ENCODE measurements at regions not wholly inside any gene's neighbourhood (a gene's known extent, or its start where the extent isn't known, plus 50 kb on each side); places are given as distances from the start of the nearest gene placed in this dataset.

DNA sequence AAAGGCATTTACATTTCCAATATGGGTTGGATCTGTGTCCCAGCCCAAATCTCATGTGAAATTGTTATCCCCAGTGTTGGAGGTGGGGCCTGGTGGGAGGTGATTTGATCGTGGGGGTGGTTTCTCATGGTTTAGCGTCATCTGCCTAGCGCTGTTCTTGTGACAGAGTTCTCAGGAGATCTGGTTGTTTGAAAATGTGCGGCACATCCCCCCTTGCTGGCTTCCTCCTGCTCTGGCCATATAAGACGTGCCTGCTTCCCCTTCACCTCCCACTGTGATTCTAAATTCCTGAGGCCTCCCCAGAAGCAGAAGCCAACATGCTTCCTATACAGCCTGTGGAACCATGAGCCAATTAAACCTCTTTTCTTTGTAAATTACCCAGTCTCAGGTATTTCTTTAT lies 126.2 kb upstream of the FNDC3A start:
- Histone ChIP-seq H3K79me2 (no peaks in the 10 kb centered on the region), H3K36me3 (ENCODE audit: control insufficient read depth, insufficient read depth, low read length) (no peaks in the 10 kb centered on the region), H3K27ac (no peak overlapping the region)

DNA sequence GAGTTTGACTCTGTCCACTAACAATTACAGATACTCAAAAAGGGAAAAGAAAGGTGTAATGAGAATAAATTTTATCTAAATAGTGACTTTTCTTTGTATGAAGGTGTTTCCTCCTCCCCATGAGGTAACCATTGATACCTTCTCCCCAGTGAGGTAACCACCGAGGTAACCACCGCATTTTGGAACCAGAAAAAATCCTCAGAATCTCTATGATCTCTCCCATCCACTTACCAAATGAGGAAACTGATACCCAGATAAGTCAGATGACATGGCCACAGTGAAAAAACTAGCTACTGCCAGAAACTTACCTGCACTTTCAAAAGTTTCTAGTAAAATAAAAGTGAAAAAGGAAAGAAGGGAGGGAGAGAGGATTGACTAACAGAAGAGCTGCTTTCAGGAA lies 124.0 kb upstream of the FNDC3A start:
- no peaks in the 10 kb centered on the region for H3K9me3 ChIP-seq (ENCODE audit: control insufficient read depth, low read length)
- no peak overlapping the region for H3K4me2 ChIP-seq (ENCODE audit: low read length)
- H3K36me3 ChIP-seq (ENCODE audit: control insufficient read depth, insufficient read depth, low read length), result no peaks in the 10 kb centered on the region
- H3K4me1 ChIP-seq, result no peaks in the 10 kb centered on the region
- H3K27ac ChIP-seq, result no peak overlapping the region
- no peak overlapping the region for H3K4me3 ChIP-seq (ENCODE audit: low read depth, low read length)
- TF ChIP-seq CTCF (IDR thresholded peaks at IDR 0.05), result no peak
- no peaks in the 10 kb centered on the region for H3K27me3 ChIP-seq (ENCODE audit: control insufficient read depth, insufficient read depth, low read length)
- H3K79me2 ChIP-seq, result no peaks in the 10 kb centered on the region
- no peak overlapping the region for H2AFZ ChIP-seq
- H3K9ac ChIP-seq, result no peak overlapping the region

More for the DNA sequence above, 126.2 kb upstream of the FNDC3A start:
- Histone ChIP-seq H2AFZ (no peak overlapping the region), H3K4me1 (no peaks in the 10 kb centered on the region), H3K9me3 (ENCODE audit: control insufficient read depth, low read length) (no peaks in the 10 kb centered on the region), H3K4me3 (ENCODE audit: low read depth, low read length) (no peak overlapping the region), H3K27me3 (ENCODE audit: control insufficient read depth, insufficient read depth, low read length) (no peaks in the 10 kb centered on the region), H3K4me2 (ENCODE audit: low read length) (no peak overlapping the region), H3K9ac (no peak overlapping the region)
- no peak for TF ChIP-seq CTCF (IDR thresholded peaks at IDR 0.05)

DNA sequence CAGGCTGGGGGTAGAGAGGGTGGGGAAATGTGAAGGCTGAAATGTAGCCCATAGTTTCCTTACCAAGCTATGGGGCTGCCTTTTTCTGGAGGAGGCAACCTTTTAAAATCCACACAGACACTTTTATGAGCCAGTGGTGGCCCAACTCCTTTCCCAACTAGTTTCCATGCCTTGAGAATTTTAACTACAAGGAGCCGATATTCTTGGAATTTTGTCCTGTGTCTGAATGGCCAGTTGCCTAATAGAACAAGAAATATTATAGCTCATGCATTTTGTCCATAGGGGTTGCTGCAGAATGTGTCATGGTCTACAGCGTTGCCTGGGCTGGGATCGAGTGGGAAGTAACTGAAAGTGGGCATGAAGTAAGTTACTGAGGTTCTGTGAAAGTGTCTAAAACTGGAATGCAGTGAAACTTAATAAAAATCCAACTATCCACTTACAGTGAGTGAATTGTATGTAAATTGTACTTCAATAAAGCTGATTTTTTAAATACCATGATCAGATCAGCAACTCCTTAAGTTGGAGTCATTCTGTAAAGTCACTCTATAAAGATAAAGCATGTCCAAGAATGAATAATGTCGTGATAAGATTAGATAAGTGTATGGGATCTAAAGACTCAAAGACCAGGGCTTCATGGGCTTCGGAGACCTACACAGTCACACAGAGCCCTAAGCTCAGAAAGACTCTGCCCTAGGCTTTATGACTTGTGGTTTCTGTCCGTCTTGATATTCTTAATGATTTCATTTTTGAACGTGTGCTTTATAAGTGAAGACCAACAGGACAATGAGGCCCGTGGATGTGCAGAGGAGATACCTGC lies 122.6 kb upstream of the FNDC3A start:
- no peaks in the 10 kb centered on the region for H3K79me2 ChIP-seq
- H3K27ac ChIP-seq, result no peak overlapping the region
- H3K4me1 ChIP-seq, result no peaks in the 10 kb centered on the region
- H3K9ac ChIP-seq, result no peak overlapping the region
- no peak for TF ChIP-seq CTCF (IDR thresholded peaks at IDR 0.05)
- H3K4me3 ChIP-seq (ENCODE audit: low read depth, low read length), result no peak overlapping the region
- H3K4me2 ChIP-seq (ENCODE audit: low read length), result no peak overlapping the region
- H3K36me3 ChIP-seq (ENCODE audit: control insufficient read depth, insufficient read depth, low read length), result no peaks in the 10 kb centered on the region
- no peaks in the 10 kb centered on the region for H3K27me3 ChIP-seq (ENCODE audit: control insufficient read depth, insufficient read depth, low read length)
- H2AFZ ChIP-seq, result no peak overlapping the region
- H3K9me3 ChIP-seq (ENCODE audit: control insufficient read depth, low read length), result no peaks in the 10 kb centered on the region

- H3K9ac ChIP-seq, result no peak overlapping the region
- H3K27ac ChIP-seq, result no peak overlapping the region
- H3K4me1 ChIP-seq, result peaks cover 2% of the 10 kb centered on the region
- H3K36me3 ChIP-seq (ENCODE audit: control insufficient read depth, insufficient read depth, low read length), result no peaks in the 10 kb centered on the region
- no peaks in the 10 kb centered on the region for H3K27me3 ChIP-seq (ENCODE audit: control insufficient read depth, insufficient read depth, low read length)
- no peaks in the 10 kb centered on the region for H3K9me3 ChIP-seq (ENCODE audit: control insufficient read depth, low read length)
- H3K4me3 ChIP-seq (ENCODE audit: low read depth, low read length), result no peak overlapping the region
- no peak for TF ChIP-seq CTCF (IDR thresholded peaks at IDR 0.05)
- no peak overlapping the region for H2AFZ ChIP-seq
- no peaks in the 10 kb centered on the region for H3K79me2 ChIP-seq
- H3K4me2 ChIP-seq (ENCODE audit: low read length), result no peak overlapping the region
Observed at GRCh38 chr13:48853728-48854102, 122.0 kb upstream of the FNDC3A start.

DNA sequence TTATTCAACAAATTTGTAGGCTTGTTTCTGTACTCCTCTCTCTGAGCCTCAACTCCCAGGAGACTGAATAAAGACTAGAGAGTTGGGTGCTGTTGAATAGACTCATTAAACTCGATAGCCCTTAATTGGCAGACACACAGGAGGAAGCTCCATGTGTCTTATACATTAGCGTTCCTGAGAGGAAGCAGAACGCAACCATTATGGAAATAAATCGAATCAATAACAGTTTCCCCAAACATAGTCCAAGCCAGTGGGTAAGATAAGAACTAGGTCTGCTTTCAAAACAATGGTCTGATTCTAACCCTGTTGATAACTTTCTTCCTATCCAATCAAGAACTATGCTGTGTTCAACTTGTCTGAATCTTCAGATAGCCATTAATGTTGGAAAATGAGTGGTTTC lies 118.1 kb upstream of the FNDC3A start:
- Histone ChIP-seq H3K9me3 (ENCODE audit: control insufficient read depth, low read length) (no peaks in the 10 kb centered on the region), H3K79me2 (no peaks in the 10 kb centered on the region), H3K36me3 (ENCODE audit: control insufficient read depth, insufficient read depth, low read length) (no peaks in the 10 kb centered on the region), H3K4me1 (peaks cover 7% of the 10 kb centered on the region), H3K9ac (no peak overlapping the region), H2AFZ (no peak overlapping the region), H3K4me3 (ENCODE audit: low read depth, low read length) (no peak overlapping the region), H3K4me2 (ENCODE audit: low read length) (no peak overlapping the region), H3K27me3 (ENCODE audit: control insufficient read depth, insufficient read depth, low read length) (no peaks in the 10 kb centered on the region), H3K27ac (no peak overlapping the region)
- no peak for TF ChIP-seq CTCF (IDR thresholded peaks at IDR 0.05)

Data from parathyroid adenoma (tissue), 2 donors.